Astrocyte (in vitro differentiated cells and primary cell): ENCODE measurements at regions not wholly inside any gene's neighbourhood (a gene's known extent, or its start where the extent isn't known, plus 50 kb on each side); places are given as distances from the start of the nearest gene placed in this dataset.
"Not testable (repeated sequence)": the region's sequence is repeated elsewhere in the genome, so short reads cannot be mapped to it uniquely, and the experiment has no call there.

ENCODE experiments used
- DNase-seq: peaks from one replicate; pipeline ENCODE4 v3.0.0-alpha.2; 2010; ENCODE audit warnings: low read depth
- FAIRE-seq: peaks from 2 replicates; lab custom pipeline; 2011; peaks lifted over from hg19 to GRCh38; lab: Jason Lieb, UNC
- H2AFZ ChIP-seq: 2 replicates; pipeline ENCODE4 v1.6.0; 2012; ENCODE audit warnings: low read depth, low read length, inconsistent platforms
- H3K27ac ChIP-seq: 2 replicates; pipeline ENCODE4 v1.5.1; 2011; ENCODE audit warnings: low read depth, low read length, inconsistent platforms
- H3K27me3 ChIP-seq: 2 replicates; pipeline ENCODE4 v1.6.0; 2011; ENCODE audit warnings: low read length, inconsistent platforms; ENCODE audit not compliant: insufficient read depth
- H3K36me3 ChIP-seq: 2 replicates; pipeline ENCODE4 v1.5.1; 2011; ENCODE audit warnings: low read length, inconsistent platforms; ENCODE audit not compliant: insufficient read depth
- H3K4me1 ChIP-seq: 2 replicates; pipeline ENCODE4 v1.5.1; 2011; ENCODE audit warnings: low read length, inconsistent platforms; ENCODE audit not compliant: insufficient read depth
- H3K4me2 ChIP-seq: 2 replicates; pipeline ENCODE4 v1.6.0; 2012; ENCODE audit warnings: low read length, inconsistent platforms
- H3K4me3 ChIP-seq: 2 replicates; pipeline ENCODE4 v1.5.1; 2011; ENCODE audit warnings: low read depth, mild to moderate bottlenecking, low read length, inconsistent platforms; ENCODE audit not compliant: insufficient read depth
- H3K79me2 ChIP-seq: 2 replicates; pipeline ENCODE4 v1.6.0; 2012; ENCODE audit warnings: mild to moderate bottlenecking, low read length, inconsistent platforms; ENCODE audit not compliant: insufficient read depth
- H3K9ac ChIP-seq: 2 replicates; pipeline ENCODE4 v1.6.0; 2012; ENCODE audit warnings: mild to moderate bottlenecking, low read length, inconsistent platforms
- H3K9me3 ChIP-seq: 2 replicates; pipeline ENCODE4 v1.5.1; 2012; ENCODE audit warnings: low read depth, mild to moderate bottlenecking, low read length, inconsistent platforms; ENCODE audit not compliant: insufficient read depth
- H4K20me1 ChIP-seq: 2 replicates; pipeline ENCODE4 v1.6.0; 2012; ENCODE audit warnings: low read length, inconsistent platforms; ENCODE audit not compliant: insufficient read depth
- H3K27ac Mint-ChIP-seq: one replicate; pipeline ENCODE4 v1.8.0; 2021; ENCODE audit warnings: mild to moderate bottlenecking, mixed read lengths; ENCODE audit not compliant: unreplicated experiment
- H3K27me3 Mint-ChIP-seq: one replicate; pipeline ENCODE4 v1.8.0; 2021; ENCODE audit warnings: low read depth, mixed read lengths; ENCODE audit not compliant: unreplicated experiment
- H3K36me3 Mint-ChIP-seq: one replicate; pipeline ENCODE4 v1.8.0; 2021; ENCODE audit warnings: low read depth, mixed read lengths; ENCODE audit not compliant: unreplicated experiment
- H3K4me1 Mint-ChIP-seq: one replicate; pipeline ENCODE4 v1.8.0; 2021; ENCODE audit warnings: low read depth, mixed read lengths; ENCODE audit not compliant: unreplicated experiment
- H3K4me3 Mint-ChIP-seq: one replicate; pipeline ENCODE4 v1.8.0; 2021; ENCODE audit warnings: mild to moderate bottlenecking, moderate library complexity, mixed read lengths; ENCODE audit not compliant: unreplicated experiment
- H3K9me3 Mint-ChIP-seq: one replicate; pipeline ENCODE4 v1.8.0; 2021; ENCODE audit warnings: mild to moderate bottlenecking, mixed read lengths; ENCODE audit not compliant: unreplicated experiment
- EZH2 ChIP-seq: IDR thresholded peaks from 2 replicates; pipeline ENCODE4 v1.6.1; 2012; ENCODE audit warnings: mild to moderate bottlenecking, low read length, inconsistent platforms; ENCODE audit not compliant: insufficient read depth
- TF ChIP-seq, protein P1 (sequence below): IDR thresholded peaks from 2 replicates; pipeline ENCODE4 v1.5.1; 2011; ENCODE audit warnings: low read depth, mild to moderate bottlenecking, inconsistent platforms, low read length, moderate library complexity; ENCODE audit not compliant: insufficient read depth

GRCh38 chr9:31321686-31322085 lies 1062.8 kb upstream of the ACO1 start:
- Mint-ChIP-seq H3K36me3 (no peaks in the 10 kb centered on the region), H3K9me3 (peaks cover 2% of the 10 kb centered on the region), H3K4me1 (no peaks in the 10 kb centered on the region), H3K27ac (no peak overlapping the region), H3K4me3 (no peak overlapping the region), H3K27me3 (peaks cover 5% of the 10 kb centered on the region)
- H3K4me2 ChIP-seq, result no peak overlapping the region
- no peak overlapping the region for H2AFZ ChIP-seq
- no peak overlapping the region for H3K9ac ChIP-seq
- H3K4me3 ChIP-seq, result no peak overlapping the region
- H4K20me1 ChIP-seq, result no peaks in the 10 kb centered on the region
- H3K79me2 ChIP-seq, result no peaks in the 10 kb centered on the region
- TF ChIP-seq, protein P1, sequence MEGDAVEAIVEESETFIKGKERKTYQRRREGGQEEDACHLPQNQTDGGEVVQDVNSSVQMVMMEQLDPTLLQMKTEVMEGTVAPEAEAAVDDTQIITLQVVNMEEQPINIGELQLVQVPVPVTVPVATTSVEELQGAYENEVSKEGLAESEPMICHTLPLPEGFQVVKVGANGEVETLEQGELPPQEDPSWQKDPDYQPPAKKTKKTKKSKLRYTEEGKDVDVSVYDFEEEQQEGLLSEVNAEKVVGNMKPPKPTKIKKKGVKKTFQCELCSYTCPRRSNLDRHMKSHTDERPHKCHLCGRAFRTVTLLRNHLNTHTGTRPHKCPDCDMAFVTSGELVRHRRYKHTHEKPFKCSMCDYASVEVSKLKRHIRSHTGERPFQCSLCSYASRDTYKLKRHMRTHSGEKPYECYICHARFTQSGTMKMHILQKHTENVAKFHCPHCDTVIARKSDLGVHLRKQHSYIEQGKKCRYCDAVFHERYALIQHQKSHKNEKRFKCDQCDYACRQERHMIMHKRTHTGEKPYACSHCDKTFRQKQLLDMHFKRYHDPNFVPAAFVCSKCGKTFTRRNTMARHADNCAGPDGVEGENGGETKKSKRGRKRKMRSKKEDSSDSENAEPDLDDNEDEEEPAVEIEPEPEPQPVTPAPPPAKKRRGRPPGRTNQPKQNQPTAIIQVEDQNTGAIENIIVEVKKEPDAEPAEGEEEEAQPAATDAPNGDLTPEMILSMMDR, result no peak
- no peak for TF ChIP-seq EZH2
- H3K36me3 ChIP-seq, result no peaks in the 10 kb centered on the region
- H3K9me3 ChIP-seq, result no peaks in the 10 kb centered on the region
- H3K27ac ChIP-seq, result no peak overlapping the region
- no peaks in the 10 kb centered on the region for H3K27me3 ChIP-seq
- DNase-seq (no peak), FAIRE-seq (no peak)
- no peaks in the 10 kb centered on the region for H3K4me1 ChIP-seq

DNA sequence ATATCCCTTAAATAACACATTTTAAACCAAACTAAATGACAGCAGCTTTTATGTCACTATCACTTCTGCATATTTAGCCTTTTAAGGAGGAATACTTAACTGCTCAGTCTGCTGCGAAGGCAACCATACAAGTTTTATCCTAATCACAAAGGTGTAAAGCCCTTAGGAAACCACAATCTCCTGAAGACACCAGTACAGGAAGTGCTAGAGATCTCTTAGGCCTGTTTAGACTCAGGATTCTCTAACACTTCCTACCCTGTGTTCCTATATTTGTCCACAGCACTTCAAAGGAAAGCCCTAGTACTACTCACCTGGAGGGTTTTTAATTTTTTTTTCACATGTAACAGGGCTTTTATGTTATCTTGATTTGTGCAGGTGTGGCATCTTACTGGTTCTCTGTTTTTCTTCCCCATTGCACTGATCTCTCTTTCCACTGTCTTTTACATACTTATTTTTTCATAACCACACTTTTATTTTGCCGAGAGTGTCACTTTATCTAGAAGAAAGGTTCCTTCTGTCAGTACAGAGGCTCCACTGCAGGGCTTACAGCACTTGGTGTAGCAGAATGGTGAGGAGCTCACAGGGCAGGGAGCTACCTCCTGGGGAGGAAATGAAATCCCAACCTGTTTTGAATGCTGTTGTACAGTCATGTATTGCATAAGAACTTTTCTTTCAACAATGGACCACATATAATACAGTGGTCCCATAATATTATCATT lies 1060.6 kb upstream of the ACO1 start:
- Histone ChIP-seq H3K79me2 (no peaks in the 10 kb centered on the region), H3K4me2 (no peak overlapping the region), H3K36me3 (no peaks in the 10 kb centered on the region), H4K20me1 (no peaks in the 10 kb centered on the region), H3K4me1 (no peaks in the 10 kb centered on the region), H3K9ac (no peak overlapping the region), H3K9me3 (no peaks in the 10 kb centered on the region), H3K27ac (no peak overlapping the region), H3K4me3 (no peak overlapping the region), H2AFZ (no peak overlapping the region), H3K27me3 (no peaks in the 10 kb centered on the region)
- Mint-ChIP-seq H3K27ac (no peak overlapping the region), H3K9me3 (peaks cover 6% of the 10 kb centered on the region), H3K36me3 (no peaks in the 10 kb centered on the region), H3K27me3 (peaks cover 5% of the 10 kb centered on the region), H3K4me3 (no peak overlapping the region), H3K4me1 (no peaks in the 10 kb centered on the region)
- no peak for DNase-seq
- TF ChIP-seq EZH2, result no peak
- TF ChIP-seq, protein P1, result no peak
- no peak for FAIRE-seq

DNA sequence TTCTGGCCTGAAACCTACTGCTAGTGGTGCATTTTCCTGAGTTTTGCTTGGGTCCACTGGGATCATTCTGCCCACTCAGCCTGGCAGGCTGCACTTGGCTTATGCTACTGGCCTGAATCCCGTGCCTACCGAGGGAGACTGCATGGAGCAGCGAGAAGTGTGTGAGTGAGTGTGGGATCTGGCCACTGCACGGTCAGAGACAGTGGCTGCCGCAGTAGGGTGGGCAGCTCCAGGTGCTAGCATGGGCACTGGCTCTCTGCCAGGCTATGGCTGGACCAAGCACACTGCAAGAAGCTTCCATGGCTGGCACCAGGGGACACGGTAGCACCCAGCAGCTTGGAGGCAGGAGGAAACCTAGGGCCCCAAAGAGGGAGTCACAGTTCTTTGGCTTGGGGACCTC lies 1058.7 kb upstream of the ACO1 start:
- Histone ChIP-seq H4K20me1 (no peaks in the 10 kb centered on the region), H3K4me3 (no peak overlapping the region), H3K9ac (no peak overlapping the region), H3K27ac (no peak overlapping the region), H3K36me3 (no peaks in the 10 kb centered on the region), H3K4me1 (no peaks in the 10 kb centered on the region), H3K4me2 (no peak overlapping the region), H3K9me3 (no peaks in the 10 kb centered on the region), H3K79me2 (no peaks in the 10 kb centered on the region), H3K27me3 (no peaks in the 10 kb centered on the region), H2AFZ (no peak overlapping the region)
- Mint-ChIP-seq H3K27ac (no peak overlapping the region), H3K4me1 (no peaks in the 10 kb centered on the region), H3K36me3 (no peaks in the 10 kb centered on the region), H3K4me3 (no peak overlapping the region), H3K9me3 (peaks cover 6% of the 10 kb centered on the region), H3K27me3 (peaks cover 5% of the 10 kb centered on the region)
- TF ChIP-seq, protein P1, result no peak
- TF ChIP-seq EZH2, result no peak
- FAIRE-seq, result no peak
- DNase-seq, result no peak

DNA sequence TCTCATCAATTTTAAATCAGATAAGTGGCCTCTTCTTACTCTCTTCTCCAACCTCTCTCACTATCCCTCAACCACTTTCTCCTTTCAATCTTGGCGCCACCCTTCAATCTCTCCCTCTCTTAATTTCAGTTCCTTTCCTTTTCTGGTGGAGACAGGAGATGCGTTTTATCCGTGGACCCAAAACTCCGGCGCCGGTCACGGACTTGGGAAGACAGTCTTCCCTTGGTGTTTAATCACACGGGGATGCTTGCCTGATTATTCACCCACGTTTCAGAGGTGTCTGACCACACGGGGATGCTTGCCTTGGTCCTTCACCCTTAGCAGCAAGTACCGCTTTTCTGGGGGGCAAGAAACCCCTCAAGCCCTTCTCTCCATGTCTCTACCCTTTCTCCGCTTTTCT lies 1057.6 kb upstream of the ACO1 start:
- H3K36me3 ChIP-seq, result not testable (repeated sequence)

More for the DNA sequence above, 1057.6 kb upstream of the ACO1 start:
- not testable (repeated sequence) for H3K27me3 ChIP-seq, H3K4me2 ChIP-seq, H3K4me3 Mint-ChIP-seq, FAIRE-seq, H3K4me3 ChIP-seq, H3K36me3 Mint-ChIP-seq, H3K4me1 Mint-ChIP-seq, H2AFZ ChIP-seq, H3K79me2 ChIP-seq, H3K27ac ChIP-seq, H3K9me3 Mint-ChIP-seq, H3K9me3 ChIP-seq, DNase-seq, H3K9ac ChIP-seq, H4K20me1 ChIP-seq, H3K27ac Mint-ChIP-seq, H3K27me3 Mint-ChIP-seq, H3K4me1 ChIP-seq
